IMR-90 (cell line): ENCODE measurements at regions not wholly inside any gene's neighbourhood (a gene's known extent, or its start where the extent isn't known, plus 50 kb on each side); places are given as distances from the start of the nearest gene placed in this dataset.
"Not testable (repeated sequence)": the region's sequence is repeated elsewhere in the genome, so short reads cannot be mapped to it uniquely, and the experiment has no call there.

Source experiments
- BHLHE40 ChIP-seq: fragments of 150-350 bp; IDR thresholded peaks from 2 replicates; pipeline ENCODE4 v1.6.1; 2016; ENCODE audit warnings: mild to moderate bottlenecking, low read depth, low read length
- CEBPB ChIP-seq: IDR thresholded peaks from 2 replicates; pipeline ENCODE4 v1.6.1; 2012; ENCODE audit warnings: low read depth, low read length, improper control_type of control experiment
- CHD1 ChIP-seq: IDR thresholded peaks from 2 replicates; pipeline ENCODE4 v1.6.1; 2012; ENCODE audit warnings: low read depth, low read length, improper control_type of control experiment
- CTCF ChIP-seq: conservative IDR thresholded peaks from 2 replicates; pipeline ENCODE4 v1.5.1; 2012; ENCODE audit warnings: mild to moderate bottlenecking, low read depth, low read length, improper control_type of control experiment
- ELK1 ChIP-seq: fragments of 150-350 bp; IDR thresholded peaks from 2 replicates; pipeline ENCODE4 v1.6.1; 2016; ENCODE audit warnings: low read depth, mild to moderate bottlenecking, low read length, moderate library complexity, borderline replicate concordance
- FOS ChIP-seq: fragments of 150-350 bp; IDR thresholded peaks from 2 replicates; pipeline ENCODE4 v1.6.1; 2016; ENCODE audit warnings: low read depth, low read length
- MXI1 ChIP-seq: IDR thresholded peaks from 2 replicates; pipeline ENCODE4 v1.6.1; 2012; ENCODE audit warnings: low read depth, mild to moderate bottlenecking, low read length, moderate library complexity, borderline replicate concordance
- POLR2A ChIP-seq: IDR thresholded peaks from 2 replicates; pipeline ENCODE4 v1.6.1; 2012; ENCODE audit warnings: mild to moderate bottlenecking, low read depth, low read length
- RAD21 ChIP-seq: IDR thresholded peaks from 2 replicates; pipeline ENCODE4 v1.6.1; 2012; ENCODE audit warnings: low read length, improper control_type of control experiment
- RCOR1 ChIP-seq: IDR thresholded peaks from 2 replicates; pipeline ENCODE4 v1.6.1; 2012; ENCODE audit warnings: mild to moderate bottlenecking, low read length, improper control_type of control experiment; ENCODE audit not compliant: insufficient replicate concordance
- RFX5 ChIP-seq: IDR thresholded peaks from 2 replicates; pipeline ENCODE4 v1.8.0; 2012; ENCODE audit warnings: low read depth, mild to moderate bottlenecking, low read length, moderate library complexity
- SMC3 ChIP-seq: fragments of 150-350 bp; IDR thresholded peaks from 2 replicates; pipeline ENCODE4 v1.6.1; 2016; ENCODE audit warnings: low read depth, mild to moderate bottlenecking, antibody characterized with exemption, low read length, moderate library complexity
- TF ChIP-seq, protein P1 (sequence below): fragments of 150-350 bp; IDR thresholded peaks from 2 replicates; pipeline ENCODE4 v1.6.1; 2017; ENCODE audit warnings: mild to moderate bottlenecking, antibody characterized with exemption, low read length, low read depth

DNA sequence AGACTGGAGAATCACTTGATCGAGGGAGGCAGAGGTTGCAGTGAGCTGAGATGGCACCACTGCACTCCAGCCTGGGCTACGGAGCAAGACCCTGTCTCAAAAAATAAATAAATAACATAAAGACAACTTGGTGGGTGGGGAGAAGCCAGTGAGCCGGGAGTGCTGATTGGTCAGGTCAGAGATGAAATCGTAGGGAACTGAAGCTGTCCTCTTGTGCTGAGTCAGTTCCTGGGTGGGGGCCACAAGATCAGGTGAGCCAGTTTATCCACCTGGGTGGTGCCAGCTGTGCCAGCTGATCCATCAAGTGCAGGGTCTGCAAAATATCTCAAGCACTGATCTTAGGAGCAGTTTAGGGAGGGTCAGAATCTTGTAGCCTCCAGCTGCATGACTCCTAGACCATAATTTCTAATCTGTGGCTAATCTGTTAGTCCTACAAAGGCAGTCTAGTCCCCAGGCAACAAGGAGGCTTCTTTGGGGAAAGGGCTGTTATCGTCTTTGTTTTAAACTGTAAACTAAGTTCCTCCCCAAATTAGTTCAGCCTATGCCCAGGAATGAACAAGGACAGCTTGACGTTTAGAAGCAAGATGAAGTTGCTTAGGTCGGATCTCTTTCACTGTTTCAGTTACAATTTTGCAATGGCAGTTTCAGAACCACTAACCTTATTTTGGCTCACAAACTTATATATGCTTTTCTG, 221.5 kb upstream of the MYLIP start:
- TF ChIP-seq POLR2A, RAD21, CTCF, SMC3, FOS, CHD1, ELK1, RFX5, BHLHE40, MXI1, CEBPB, RCOR1: not testable (repeated sequence)
- TF ChIP-seq, protein P1, sequence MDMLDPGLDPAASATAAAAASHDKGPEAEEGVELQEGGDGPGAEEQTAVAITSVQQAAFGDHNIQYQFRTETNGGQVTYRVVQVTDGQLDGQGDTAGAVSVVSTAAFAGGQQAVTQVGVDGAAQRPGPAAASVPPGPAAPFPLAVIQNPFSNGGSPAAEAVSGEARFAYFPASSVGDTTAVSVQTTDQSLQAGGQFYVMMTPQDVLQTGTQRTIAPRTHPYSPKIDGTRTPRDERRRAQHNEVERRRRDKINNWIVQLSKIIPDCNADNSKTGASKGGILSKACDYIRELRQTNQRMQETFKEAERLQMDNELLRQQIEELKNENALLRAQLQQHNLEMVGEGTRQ = not testable (repeated sequence)
